SK-N-SH treated with all-trans-retinoic acid at 6 μM for 48 hours (cell line): ENCODE measurements at regions not wholly inside any gene's neighbourhood (a gene's known extent, or its start where the extent isn't known, plus 50 kb on each side); places are given as distances from the start of the nearest gene placed in this dataset.

Source experiments
- ARNTL ChIP-seq: fragments of 450-650 bp; formaldehyde crosslinking; IDR thresholded peaks from 2 replicates; pipeline ENCODE4 v1.5.0; 2020; ENCODE audit warnings: low read depth, mild to moderate bottlenecking, moderate library complexity, borderline replicate concordance
- CREB5 ChIP-seq: fragments of 250-450 bp; sonication (Bioruptor Pico); IDR thresholded peaks from 2 replicates; pipeline ENCODE4 v1.5.1; 2020; ENCODE audit warnings: low read depth, mild to moderate bottlenecking, moderate library complexity
- CSRNP3 ChIP-seq: fragments of 250-450 bp; sonication (Bioruptor Pico); IDR thresholded peaks from 2 replicates; pipeline ENCODE4 v1.5.1; 2021; ENCODE audit warnings: mild to moderate bottlenecking, moderate library complexity
- ESRRG ChIP-seq: fragments of 250-450 bp; sonication (Bioruptor Pico); IDR thresholded peaks from 2 replicates; pipeline ENCODE4 v1.6.1; 2021; ENCODE audit warnings: mild to moderate bottlenecking
- GLIS3 ChIP-seq: fragments of 250-450 bp; sonication (Bioruptor Pico); IDR thresholded peaks from 2 replicates; pipeline ENCODE4 v1.5.0; 2020; ENCODE audit warnings: mild to moderate bottlenecking, moderate library complexity
- ISL1 ChIP-seq: fragments of 250-450 bp; sonication (Bioruptor Pico); IDR thresholded peaks from 2 replicates; pipeline ENCODE4 v2.1.2; 2022; ENCODE audit warnings: mild to moderate bottlenecking, moderate library complexity
- OSR1 ChIP-seq: fragments of 250-450 bp; sonication (Bioruptor Pico); IDR thresholded peaks from 2 replicates; pipeline ENCODE4 v1.8.0; 2022; ENCODE audit warnings: moderate library complexity, mild to moderate bottlenecking, inconsistent platforms
- PATZ1 ChIP-seq: fragments of 250-450 bp; sonication (Bioruptor Pico); IDR thresholded peaks from 2 replicates; pipeline ENCODE4 v1.8.0; 2020; ENCODE audit warnings: mild to moderate bottlenecking, moderate library complexity, borderline replicate concordance
- ZFP30 ChIP-seq: fragments of 450-650 bp; formaldehyde crosslinking; IDR thresholded peaks from 2 replicates; pipeline ENCODE4 v1.5.0; 2022; ENCODE audit warnings: mild to moderate bottlenecking, moderate library complexity

- TF ChIP-seq PATZ1 (CRISPR knock-in tag) (no peak), ARNTL (CRISPR knock-in tag) (no peak), ESRRG (CRISPR knock-in tag) (no peak), GLIS3 (CRISPR knock-in tag) (no peak), OSR1 (CRISPR knock-in tag) (no peak), ZFP30 (CRISPR knock-in tag) (no peak), CSRNP3 (CRISPR knock-in tag) (no peak), CREB5 (CRISPR knock-in tag) (no peak), ISL1 (CRISPR knock-in tag) (no peak)
Observed at GRCh38 chr2:35220461-35220860, 1135.1 kb upstream of the CRIM1 start.
